Left lung (tissue), 4 donors: ENCODE measurements at regions not wholly inside any gene's neighbourhood (a gene's known extent, or its start where the extent isn't known, plus 50 kb on each side); places are given as distances from the start of the nearest gene placed in this dataset.
A peak's percentile ranks its signal among the peaks of the same experiment; 100 is the strongest.

Experiments
- ATAC-seq: fragments of 200-7000 bp; cut with Tn5 transposase; one replicate; pipeline ENCODE4 v1.9.1; 2020; ENCODE audit warnings: moderate library complexity
- DNase-seq, 4 donors: peaks; one replicate each; pipeline ENCODE4 v3.0.0-alpha.2; 2013 to 2020
- H3K27ac ChIP-seq, 2 donors: fragments of 200-600 bp; sonication (generic) in 1 of 2; one replicate each; pipeline versions ENCODE4 v1.5.0 to v1.8.0; 2020 to 2021
- H3K27me3 ChIP-seq, 2 donors: fragments of 200-600 bp; sonication (generic) in 1 of 2; one replicate each; pipeline versions ENCODE4 v1.5.0 to v1.8.0; 2020 to 2021
- H3K36me3 ChIP-seq, 2 donors: fragments of 200-600 bp; sonication (generic) in 1 of 2; one replicate each; pipeline versions ENCODE4 v1.5.0 to v1.8.0; 2020 to 2021
- H3K4me1 ChIP-seq, 2 donors: fragments of 200-600 bp; one replicate each; pipeline ENCODE4 v1.8.0; 2021
- H3K4me3 ChIP-seq, 2 donors: fragments of 200-600 bp; sonication (generic) in 1 of 2; one replicate each; pipeline versions ENCODE4 v1.5.0 to v1.8.0; 2020 to 2021; ENCODE audit warnings: mild to moderate bottlenecking in 1 of 2
- H3K9me3 ChIP-seq, 2 donors: fragments of 200-600 bp; sonication (generic) in 1 of 2; one replicate each; pipeline versions ENCODE4 v1.5.0 to v1.8.0; 2020 to 2021
- CTCF ChIP-seq, 2 donors: fragments of 200-600 bp; sonication (generic) in 1 of 2; IDR thresholded peaks; one replicate each; pipeline versions ENCODE4 v1.5.0 to v1.8.0; 2021; ENCODE audit warnings: antibody characterized with exemption in 2 of 2
- intact Hi-C, 2 donors: fragments of 100-400 bp; cut with DNase I; formaldehyde crosslinking; loops; one replicate each; pipeline versions ENCODE4 v1.11.2 to v1.14.2; 2022
- donor health status: DM: no; HTN: yes; CAD: no.
- donor health status: DM: no; HTN: no; CAD: no.

GRCh38 chr2:33763671-33764310 is 164.7 kb upstream of the FAM98A start:
- TF ChIP-seq CTCF (IDR thresholded peaks at IDR 0.05): no peak
- intact Hi-C loops: no loop called here
- Histone ChIP-seq H3K9me3 (peaks cover 0 to 4% of the 10 kb centered on the region in 2 donors), H3K36me3 (no peaks in the 10 kb centered on the region), H3K27me3 (no peaks in the 10 kb centered on the region), H3K4me1 (no peaks in the 10 kb centered on the region), H3K27ac (no peak overlapping the region), H3K4me3 (no peak overlapping the region)
- DNase-seq (peak in 2 of 4 donors; percentile 46 to 47), ATAC-seq (peak; percentile 95)

GRCh38 chr2:33762636-33763035 is 163.5 kb upstream of the FAM98A start:
- no peak for ATAC-seq
- no peak for TF ChIP-seq CTCF (IDR thresholded peaks at IDR 0.05)
- no peaks in the 10 kb centered on the region for H3K36me3 ChIP-seq
- H3K9me3 ChIP-seq: peaks cover 0 to 4% of the 10 kb centered on the region in 2 donors
- DNase-seq: no peak
- H3K27ac ChIP-seq: no peak overlapping the region
- no peaks in the 10 kb centered on the region for H3K4me1 ChIP-seq
- no peaks in the 10 kb centered on the region for H3K27me3 ChIP-seq
- intact Hi-C loops: no loop called here
- H3K4me3 ChIP-seq: no peak overlapping the region

GRCh38 chr2:33746208-33746800 is 147.2 kb upstream of the FAM98A start:
- TF ChIP-seq CTCF (IDR thresholded peaks at IDR 0.05): no peak
- Histone ChIP-seq H3K36me3 (no peaks in the 10 kb centered on the region), H3K4me3 (no peak overlapping the region), H3K27ac (no peak overlapping the region), H3K9me3 (peaks cover 0 to 25% of the 10 kb centered on the region in 2 donors), H3K4me1 (no peaks in the 10 kb centered on the region), H3K27me3 (no peaks in the 10 kb centered on the region)
- intact Hi-C loops: no loop called here
- ATAC-seq (no peak), DNase-seq (no peak)

- no peak for ATAC-seq
- no peak overlapping the region for H3K27ac ChIP-seq
- intact Hi-C loops: no loop called here
- H3K27me3 ChIP-seq: no peaks in the 10 kb centered on the region
- no peak for DNase-seq
- no peaks in the 10 kb centered on the region for H3K36me3 ChIP-seq
- no peaks in the 10 kb centered on the region for H3K4me1 ChIP-seq
- TF ChIP-seq CTCF (IDR thresholded peaks at IDR 0.05): no peak
- H3K9me3 ChIP-seq: peaks cover 0 to 2% of the 10 kb centered on the region in 2 donors
- H3K4me3 ChIP-seq: no peak overlapping the region
Measured at GRCh38 chr2:33735096-33735495, 136.0 kb upstream of the FAM98A start.

- Histone ChIP-seq H3K36me3 (no peaks in the 10 kb centered on the region), H3K9me3 (peaks cover 0 to 7% of the 10 kb centered on the region in 2 donors), H3K4me1 (no peaks in the 10 kb centered on the region), H3K4me3 (no peak overlapping the region), H3K27me3 (no peaks in the 10 kb centered on the region), H3K27ac (no peak overlapping the region)
- intact Hi-C loops: no loop called here
- TF ChIP-seq CTCF (IDR thresholded peaks at IDR 0.05): no peak
- ATAC-seq: no peak
- no peak for DNase-seq
Measured at GRCh38 chr2:33730804-33731203, 131.7 kb upstream of the FAM98A start.
